ENCODE measurements at regions not wholly inside any gene's neighbourhood (a gene's known extent, or its start where the extent isn't known, plus 50 kb on each side); places are given as distances from the start of the nearest gene placed in this dataset.

- intact Hi-C loops (cut with DNase I), result no loop called here
These were observed 111.3 kb downstream of the DAD1 start for GRCh38 chr14:22477569-22478194.

GRCh38 chr14:22476887-22477286 lies 112.1 kb downstream of the DAD1 start:
- DNase-seq (no peak), ATAC-seq (no peak)
- no peaks in the 10 kb centered on the region for H3K27me3 ChIP-seq
- no peaks in the 10 kb centered on the region for H3K4me1 ChIP-seq
- TF ChIP-seq POLR2A (IDR thresholded peaks at IDR 0.05), result no peak
- no peak for TF ChIP-seq CTCF (IDR thresholded peaks at IDR 0.05)
- no peaks in the 10 kb centered on the region for H3K9me3 ChIP-seq
- no peaks in the 10 kb centered on the region for H3K36me3 ChIP-seq
- H3K4me3 ChIP-seq, result no peak overlapping the region
- no peak overlapping the region for H3K27ac ChIP-seq
- WGBS (ENCODE audit: insufficient coverage, low coverage, low lambda C conversion rate, missing lambda C conversion rate), result 37% methylated on average over 2 of the region's 2 CpGs
- intact Hi-C loops (cut with DNase I), result no loop called here

More at GRCh38 chr14:22477569-22478194, 111.3 kb downstream of the DAD1 start:
- H3K27me3 ChIP-seq, result no peaks in the 10 kb centered on the region
- H3K36me3 ChIP-seq, result no peaks in the 10 kb centered on the region
- no peak overlapping the region for H3K4me3 ChIP-seq
- H3K9me3 ChIP-seq, result no peaks in the 10 kb centered on the region
- no peak for TF ChIP-seq CTCF (IDR thresholded peaks at IDR 0.05)
- TF ChIP-seq POLR2A (IDR thresholded peaks at IDR 0.05), result no peak
- H3K4me1 ChIP-seq, result no peaks in the 10 kb centered on the region
- no peak overlapping the region for H3K27ac ChIP-seq
- DNase-seq, result no peak
- 64% methylated on average over 2 of the region's 5 CpGs for WGBS (ENCODE audit: insufficient coverage, low coverage, low lambda C conversion rate, missing lambda C conversion rate)
- no peak for ATAC-seq

- intact Hi-C loops (cut with DNase I), result no loop called here
- TF ChIP-seq POLR2A (IDR thresholded peaks at IDR 0.05) (no peak), CTCF (IDR thresholded peaks at IDR 0.05) (no peak)
- DNase-seq (no peak), ATAC-seq (no peak)
- Histone ChIP-seq H3K27me3 (no peaks in the 10 kb centered on the region), H3K4me1 (no peaks in the 10 kb centered on the region), H3K36me3 (no peaks in the 10 kb centered on the region), H3K27ac (no peak overlapping the region), H3K9me3 (no peaks in the 10 kb centered on the region), H3K4me3 (no peak overlapping the region)
- WGBS (ENCODE audit: insufficient coverage, low coverage, low lambda C conversion rate, missing lambda C conversion rate), result 44% methylated on average over 4 of the region's 5 CpGs
These were observed 112.8 kb downstream of the DAD1 start for GRCh38 chr14:22476005-22476751.

GRCh38 chr14:22475381-22475780 lies 113.6 kb downstream of the DAD1 start:
- 60% methylated on average over 4 of the region's 6 CpGs for WGBS (ENCODE audit: insufficient coverage, low coverage, low lambda C conversion rate, missing lambda C conversion rate)
- Histone ChIP-seq H3K27ac (no peak overlapping the region), H3K4me3 (no peak overlapping the region), H3K9me3 (no peaks in the 10 kb centered on the region), H3K36me3 (no peaks in the 10 kb centered on the region), H3K4me1 (no peaks in the 10 kb centered on the region), H3K27me3 (no peaks in the 10 kb centered on the region)
- TF ChIP-seq CTCF (IDR thresholded peaks at IDR 0.05), result no peak
- TF ChIP-seq POLR2A (IDR thresholded peaks at IDR 0.05), result no peak
- no peak for DNase-seq
- ATAC-seq, result no peak
- intact Hi-C loops (cut with DNase I), result no loop called here
